HEK293 (cell line): ENCODE measurements at regions not wholly inside any gene's neighbourhood (a gene's known extent, or its start where the extent isn't known, plus 50 kb on each side); places are given as distances from the start of the nearest gene placed in this dataset.

Experiments
- CTCF ChIA-PET: fragments of 350-600 bp; formaldehyde crosslinking; extraction: SDS; loops from one replicate; lab custom pipeline; 2021; ENCODE audit warnings: antibody characterized with exemption; lab: Yijun Ruan, JAX
- POLR2A ChIA-PET: fragments of 300-600 bp; formaldehyde crosslinking; extraction: SDS; loops from one replicate; lab custom pipeline; 2020; ENCODE audit warnings: antibody characterized with exemption, inconsistent platforms; lab: Yijun Ruan, JAX
- H3K27ac ChIP-seq: fragments of 200-500 bp; sonication (Bioruptor generic); 2 replicates; pipeline ENCODE4 v1.5.1; 2014; ENCODE audit warnings: low read depth, low read length, control low read depth, inconsistent platforms; ENCODE audit errors: extremely low read depth
- H3K36me3 ChIP-seq, 2 experiments: fragments of 200-500 bp in 1 of 2; sonication (Bioruptor generic) in 1 of 2; 1 replicate in 1 of 2; 2 replicates in 1 of 2; pipeline ENCODE4 v1.5.1; 2014 to 2017; ENCODE audit warnings: inconsistent platforms in 2 of 2, low read length in 2 of 2; ENCODE audit not compliant: control insufficient read depth in 2 of 2, insufficient read depth in 1 of 2
- H3K4me1 ChIP-seq: fragments of 200-500 bp; sonication (Bioruptor generic); 2 replicates; pipeline ENCODE4 v1.5.1; 2014; ENCODE audit warnings: mild to moderate bottlenecking, low read length, inconsistent platforms; ENCODE audit not compliant: control insufficient read depth, insufficient read depth
- H3K4me3 ChIP-seq: 2 replicates; pipeline ENCODE4 v1.5.1; 2011; ENCODE audit warnings: low read depth, mild to moderate bottlenecking, control low read depth, low read length, moderate library complexity
- H3K9me3 ChIP-seq: fragments of 200-500 bp; sonication (Bioruptor generic); 2 replicates; pipeline ENCODE4 v1.5.1; 2014; ENCODE audit warnings: low read depth, low read length, inconsistent platforms; ENCODE audit not compliant: control insufficient read depth, insufficient read depth
- BCL11B ChIP-seq: fragments of 450-650 bp; formaldehyde crosslinking; IDR thresholded peaks from 2 replicates; pipeline ENCODE4 v1.5.1; 2016; ENCODE audit warnings: low read depth, missing biosample characterization, missing genetic modification characterization
- MEIS1 ChIP-seq: sonication (generic); formaldehyde crosslinking; IDR thresholded peaks from 2 replicates; pipeline ENCODE4 v1.8.1; 2022; ENCODE audit warnings: missing genetic modification reagents, mild to moderate bottlenecking, borderline replicate concordance
- OVOL3 ChIP-seq: fragments of 450-650 bp; formaldehyde crosslinking; IDR thresholded peaks from 2 replicates; pipeline ENCODE4 v1.5.1; 2016; ENCODE audit warnings: missing biosample characterization, missing genetic modification characterization
- PRDM1 ChIP-seq: fragments of 450-650 bp; formaldehyde crosslinking; IDR thresholded peaks from 2 replicates; pipeline ENCODE4; 2016; ENCODE audit warnings: missing biosample characterization, missing genetic modification characterization
- RBAK ChIP-seq: fragments of 450-650 bp; formaldehyde crosslinking; IDR thresholded peaks from 2 replicates; pipeline ENCODE4 v1.5.1; 2016; ENCODE audit warnings: missing biosample characterization, missing genetic modification characterization
- TCF7L2 ChIP-seq: IDR thresholded peaks from 2 replicates; pipeline ENCODE4 v1.6.1; 2011; ENCODE audit warnings: low read depth, mild to moderate bottlenecking, inconsistent platforms, low read length, moderate library complexity, borderline replicate concordance
- YY1 ChIP-seq: fragments of 450-650 bp; formaldehyde crosslinking; IDR thresholded peaks from 2 replicates; pipeline ENCODE4 v1.5.1; 2018; ENCODE audit warnings: missing biosample characterization, missing genetic modification characterization
- ZFP3 ChIP-seq: fragments of 450-650 bp; formaldehyde crosslinking; IDR thresholded peaks from 2 replicates; pipeline ENCODE4 v1.5.1; 2016; ENCODE audit warnings: low read depth, missing biosample characterization, missing genetic modification characterization
- ZNF132 ChIP-seq: fragments of 450-650 bp; formaldehyde crosslinking; IDR thresholded peaks from 2 replicates; pipeline ENCODE4 v1.5.1; 2017; ENCODE audit warnings: missing biosample characterization, missing genetic modification characterization, borderline replicate concordance
- ZNF140 ChIP-seq: fragments of 450-650 bp; formaldehyde crosslinking; IDR thresholded peaks from 2 replicates; pipeline ENCODE4 v1.5.1; 2016; ENCODE audit warnings: missing biosample characterization, missing genetic modification characterization
- ZNF175 ChIP-seq: fragments of 450-650 bp; formaldehyde crosslinking; IDR thresholded peaks from 2 replicates; pipeline ENCODE4 v1.5.1; 2016; ENCODE audit warnings: missing biosample characterization, missing genetic modification characterization
- ZNF24 ChIP-seq: fragments of 450-650 bp; formaldehyde crosslinking; IDR thresholded peaks from 2 replicates; pipeline ENCODE4 v1.5.1; 2016; ENCODE audit warnings: missing biosample characterization, missing genetic modification characterization
- ZNF248 ChIP-seq: fragments of 450-650 bp; formaldehyde crosslinking; IDR thresholded peaks from 2 replicates; pipeline ENCODE4 v1.5.1; 2017; ENCODE audit warnings: missing biosample characterization, missing genetic modification characterization
- ZNF354C ChIP-seq: fragments of 450-650 bp; formaldehyde crosslinking; IDR thresholded peaks from 2 replicates; pipeline ENCODE4 v1.5.1; 2016; ENCODE audit warnings: missing biosample characterization, missing genetic modification characterization, low read depth, borderline replicate concordance
- ZNF510 ChIP-seq: fragments of 450-650 bp; formaldehyde crosslinking; IDR thresholded peaks from 2 replicates; pipeline ENCODE4 v1.5.1; 2018; ENCODE audit warnings: mild to moderate bottlenecking, missing genetic modification characterization, missing biosample characterization; ENCODE audit not compliant: insufficient replicate concordance
- ZNF621 ChIP-seq: fragments of 450-650 bp; formaldehyde crosslinking; IDR thresholded peaks from 2 replicates; pipeline ENCODE4 v1.5.1; 2017; ENCODE audit warnings: missing biosample characterization, missing genetic modification characterization
- ZNF626 ChIP-seq: fragments of 450-650 bp; sonication (Bioruptor Pico); formaldehyde crosslinking; IDR thresholded peaks from 2 replicates; pipeline ENCODE4 v1.5.1; 2018; ENCODE audit warnings: missing biosample characterization, missing genetic modification characterization, inconsistent platforms
- ZNF654 ChIP-seq: fragments of 450-650 bp; formaldehyde crosslinking; IDR thresholded peaks from 2 replicates; pipeline ENCODE4 v1.5.1; 2016; ENCODE audit warnings: low read depth, missing biosample characterization, missing genetic modification characterization
- ZNF660 ChIP-seq: fragments of 450-650 bp; IDR thresholded peaks from 2 replicates; pipeline ENCODE4 v1.5.1; 2018; ENCODE audit warnings: missing biosample characterization, mild to moderate bottlenecking, missing genetic modification characterization
- ZNF677 ChIP-seq: fragments of 450-650 bp; IDR thresholded peaks from 2 replicates; pipeline ENCODE4 v1.5.0; 2018; ENCODE audit warnings: missing biosample characterization, mild to moderate bottlenecking, missing genetic modification characterization, moderate library complexity
- ZNF777 ChIP-seq: fragments of 450-650 bp; formaldehyde crosslinking; IDR thresholded peaks from 2 replicates; pipeline ENCODE4 v1.5.1; 2017; ENCODE audit warnings: missing biosample characterization, missing genetic modification characterization, borderline replicate concordance
- ZSCAN30 ChIP-seq: fragments of 450-650 bp; IDR thresholded peaks from 2 replicates; pipeline ENCODE4 v1.5.1; 2018; ENCODE audit warnings: missing biosample characterization, mild to moderate bottlenecking, missing genetic modification characterization, moderate library complexity
- ZXDB ChIP-seq: fragments of 450-650 bp; formaldehyde crosslinking; IDR thresholded peaks from 2 replicates; pipeline ENCODE4 v1.5.1; 2016; ENCODE audit warnings: missing biosample characterization, missing genetic modification characterization
- TF ChIP-seq, protein P1 (sequence below): fragments of 450-650 bp; formaldehyde crosslinking; IDR thresholded peaks from 2 replicates; pipeline ENCODE4 v1.5.1; 2017; ENCODE audit warnings: missing biosample characterization, mild to moderate bottlenecking, missing genetic modification characterization, moderate library complexity
- TF ChIP-seq, protein P2 (sequence below): fragments of 450-650 bp; formaldehyde crosslinking; IDR thresholded peaks from 2 replicates; pipeline ENCODE4 v1.5.1; 2017; ENCODE audit warnings: missing biosample characterization, missing genetic modification characterization
- TF ChIP-seq, protein P3 (sequence below): fragments of 450-650 bp; formaldehyde crosslinking; IDR thresholded peaks from 2 replicates; pipeline ENCODE4 v1.5.1; 2016; ENCODE audit warnings: missing biosample characterization, missing genetic modification characterization

DNA sequence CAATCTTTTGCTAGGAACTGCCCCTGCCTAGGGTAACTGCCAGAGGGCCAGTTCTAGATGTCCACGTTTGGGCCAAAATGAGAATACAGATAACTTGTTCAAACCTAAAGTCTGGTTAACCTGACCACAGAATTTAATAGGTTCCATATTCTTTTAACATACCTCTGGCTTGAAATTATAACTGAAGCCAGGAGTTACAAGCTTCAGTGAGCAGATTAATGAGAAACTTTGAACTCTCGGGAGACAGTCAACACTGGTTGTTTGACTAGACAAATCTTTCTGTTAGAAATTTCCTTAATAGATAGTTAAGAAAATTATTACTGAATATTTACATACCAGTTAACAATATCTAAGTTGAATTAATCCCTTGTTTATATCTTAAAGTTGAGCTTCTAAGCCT, 110.0 kb upstream of the KLF7 start:
- Histone ChIP-seq H3K4me1 (no peaks in the 10 kb centered on the region), H3K27ac (no peak overlapping the region), H3K4me3 (no peak overlapping the region), H3K36me3 (no peaks in the 10 kb centered on the region), H3K9me3 (no peaks in the 10 kb centered on the region)
- ChIA-PET CTCF (no interaction called here), POLR2A (no interaction called here)
- TF ChIP-seq TCF7L2 (no peak), ZNF140 (no peak), ZXDB (no peak), ZNF626 (tag by site-specific recombination) (no peak), ZNF654 (tag by site-specific recombination) (no peak), ZNF248 (tag by site-specific recombination) (no peak), ZNF354C (no peak), ZNF777 (no peak), BCL11B (tag by site-specific recombination) (no peak)
- TF ChIP-seq, protein P1, sequence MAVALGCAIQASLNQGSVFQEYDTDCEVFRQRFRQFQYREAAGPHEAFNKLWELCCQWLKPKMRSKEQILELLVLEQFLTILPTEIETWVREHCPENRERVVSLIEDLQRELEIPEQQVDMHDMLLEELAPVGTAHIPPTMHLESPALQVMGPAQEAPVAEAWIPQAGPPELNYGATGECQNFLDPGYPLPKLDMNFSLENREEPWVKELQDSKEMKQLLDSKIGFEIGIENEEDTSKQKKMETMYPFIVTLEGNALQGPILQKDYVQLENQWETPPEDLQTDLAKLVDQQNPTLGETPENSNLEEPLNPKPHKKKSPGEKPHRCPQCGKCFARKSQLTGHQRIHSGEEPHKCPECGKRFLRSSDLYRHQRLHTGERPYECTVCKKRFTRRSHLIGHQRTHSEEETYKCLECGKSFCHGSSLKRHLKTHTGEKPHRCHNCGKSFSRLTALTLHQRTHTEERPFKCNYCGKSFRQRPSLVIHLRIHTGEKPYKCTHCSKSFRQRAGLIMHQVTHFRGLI (tag by site-specific recombination) = no peak

DNA sequence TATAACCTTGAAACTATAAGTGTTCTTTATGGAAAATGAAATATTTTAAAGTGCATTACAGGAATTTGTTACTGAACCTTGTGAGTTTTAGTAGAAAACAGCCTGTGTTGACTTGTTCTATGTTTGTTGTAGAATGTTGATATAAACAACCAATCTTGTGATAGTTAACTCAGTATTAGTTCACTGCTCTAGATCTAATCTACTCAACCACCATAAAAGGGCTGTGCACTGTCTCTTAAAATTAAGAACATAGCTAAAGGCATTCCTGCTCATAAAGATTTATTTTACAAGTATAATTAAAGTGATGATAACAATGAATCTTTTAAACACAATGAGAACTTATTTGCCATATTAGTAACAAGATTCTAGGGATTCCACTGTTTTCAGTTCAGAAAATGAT, 110.5 kb upstream of the KLF7 start:
- CTCF ChIA-PET = no interaction called here
- TF ChIP-seq ZNF175 (tag by site-specific recombination) (no peak), ZNF660 (tag by site-specific recombination) (no peak), ZXDB (no peak), ZSCAN30 (tag by site-specific recombination) (no peak)
- Histone ChIP-seq H3K4me3 (no peak overlapping the region), H3K9me3 (no peaks in the 10 kb centered on the region), H3K27ac (no peak overlapping the region), H3K36me3 (no peaks in the 10 kb centered on the region), H3K4me1 (no peaks in the 10 kb centered on the region)
- POLR2A ChIA-PET = no interaction called here

DNA sequence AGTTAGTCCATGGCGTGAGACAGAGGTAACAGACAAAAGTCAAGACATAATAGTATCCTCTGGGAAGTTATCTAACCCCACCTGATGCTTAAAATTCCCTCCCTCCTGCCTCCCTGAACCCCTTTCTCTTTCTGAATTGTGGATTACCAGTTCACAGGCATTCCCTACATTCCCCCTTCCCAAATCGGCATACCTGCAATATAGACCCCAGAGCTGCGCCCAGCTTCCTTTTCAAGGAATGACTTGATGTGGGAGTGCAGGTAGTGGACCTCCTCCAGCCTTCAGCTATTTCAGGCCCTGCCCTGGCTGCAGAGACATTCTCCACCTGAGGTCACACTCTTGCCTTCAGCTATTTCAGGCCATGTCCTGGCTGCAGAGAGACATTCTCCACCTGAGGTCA, 111.1 kb upstream of the KLF7 start:
- no peak overlapping the region for H3K27ac ChIP-seq
- H3K4me1 ChIP-seq = no peaks in the 10 kb centered on the region
- TF ChIP-seq, protein P2, sequence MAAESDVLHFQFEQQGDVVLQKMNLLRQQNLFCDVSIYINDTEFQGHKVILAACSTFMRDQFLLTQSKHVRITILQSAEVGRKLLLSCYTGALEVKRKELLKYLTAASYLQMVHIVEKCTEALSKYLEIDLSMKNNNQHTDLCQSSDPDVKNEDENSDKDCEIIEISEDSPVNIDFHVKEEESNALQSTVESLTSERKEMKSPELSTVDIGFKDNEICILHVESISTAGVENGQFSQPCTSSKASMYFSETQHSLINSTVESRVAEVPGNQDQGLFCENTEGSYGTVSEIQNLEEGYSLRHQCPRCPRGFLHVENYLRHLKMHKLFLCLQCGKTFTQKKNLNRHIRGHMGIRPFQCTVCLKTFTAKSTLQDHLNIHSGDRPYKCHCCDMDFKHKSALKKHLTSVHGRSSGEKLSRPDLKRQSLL = no peak
- TF ChIP-seq PRDM1 (tag by site-specific recombination) = no peak
- no peak for TF ChIP-seq YY1
- TF ChIP-seq ZNF677 (tag by site-specific recombination) = no peak
- TF ChIP-seq ZFP3 = no peak
- no peak for TF ChIP-seq RBAK (tag by site-specific recombination)
- H3K9me3 ChIP-seq = no peaks in the 10 kb centered on the region
- no peak overlapping the region for H3K4me3 ChIP-seq
- ChIA-PET POLR2A (no interaction called here), CTCF (no interaction called here)
- no peaks in the 10 kb centered on the region for H3K36me3 ChIP-seq

DNA sequence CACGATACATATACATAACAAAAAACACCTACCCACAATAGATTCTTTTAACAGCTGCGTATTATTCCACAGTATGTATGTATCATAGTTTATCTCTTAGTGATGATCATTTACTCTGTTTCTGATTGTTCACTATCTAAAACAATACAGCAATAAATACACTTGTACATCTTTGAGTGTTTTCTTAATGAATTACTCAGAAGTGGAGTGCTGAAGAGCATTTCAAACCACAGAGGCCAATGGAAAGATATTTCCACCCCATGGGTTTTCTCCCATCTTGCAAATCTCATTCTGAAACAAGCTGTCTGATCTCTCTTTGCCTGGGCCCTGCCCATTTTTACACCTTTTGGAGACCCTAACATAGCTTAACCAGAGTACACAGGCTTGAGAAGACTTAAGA, 113.8 kb upstream of the KLF7 start:
- Histone ChIP-seq H3K4me3 (no peak overlapping the region), H3K36me3 (no peaks in the 10 kb centered on the region), H3K9me3 (no peaks in the 10 kb centered on the region), H3K4me1 (no peaks in the 10 kb centered on the region), H3K27ac (no peak overlapping the region)
- ChIA-PET POLR2A (no interaction called here), CTCF (no interaction called here)
- TF ChIP-seq MEIS1 (CRISPR knock-in tag) = no peak
- TF ChIP-seq OVOL3 (tag by site-specific recombination) = no peak
- TF ChIP-seq, protein P1 (tag by site-specific recombination) = no peak
- TF ChIP-seq ZNF24 (tag by site-specific recombination) = no peak
- TF ChIP-seq ZNF132 (tag by site-specific recombination) = no peak
- no peak for TF ChIP-seq ZNF510 (tag by site-specific recombination)
- TF ChIP-seq ZNF621 (tag by site-specific recombination) = no peak
- TF ChIP-seq ZNF660 (tag by site-specific recombination) = no peak
- TF ChIP-seq, protein P3, sequence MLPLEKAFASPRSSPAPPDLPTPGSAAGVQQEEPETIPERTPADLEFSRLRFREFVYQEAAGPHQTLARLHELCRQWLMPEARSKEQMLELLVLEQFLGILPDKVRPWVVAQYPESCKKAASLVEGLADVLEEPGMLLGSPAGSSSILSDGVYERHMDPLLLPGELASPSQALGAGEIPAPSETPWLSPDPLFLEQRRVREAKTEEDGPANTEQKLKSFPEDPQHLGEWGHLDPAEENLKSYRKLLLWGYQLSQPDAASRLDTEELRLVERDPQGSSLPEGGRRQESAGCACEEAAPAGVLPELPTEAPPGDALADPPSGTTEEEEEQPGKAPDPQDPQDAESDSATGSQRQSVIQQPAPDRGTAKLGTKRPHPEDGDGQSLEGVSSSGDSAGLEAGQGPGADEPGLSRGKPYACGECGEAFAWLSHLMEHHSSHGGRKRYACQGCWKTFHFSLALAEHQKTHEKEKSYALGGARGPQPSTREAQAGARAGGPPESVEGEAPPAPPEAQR (tag by site-specific recombination) = no peak
- TF ChIP-seq ZNF777 = no peak
